GM19438 (cell line): ENCODE measurements at regions not wholly inside any gene's neighbourhood (a gene's known extent, or its start where the extent isn't known, plus 50 kb on each side); places are given as distances from the start of the nearest gene placed in this dataset.

ENCODE experiments used
- ATAC-seq: cut with Tn5 transposase; IDR thresholded peaks from one replicate; pipeline ENCODE4 v1.9.1; 2021; ENCODE audit warnings: low read depth; ENCODE audit not compliant: unreplicated experiment

DNA sequence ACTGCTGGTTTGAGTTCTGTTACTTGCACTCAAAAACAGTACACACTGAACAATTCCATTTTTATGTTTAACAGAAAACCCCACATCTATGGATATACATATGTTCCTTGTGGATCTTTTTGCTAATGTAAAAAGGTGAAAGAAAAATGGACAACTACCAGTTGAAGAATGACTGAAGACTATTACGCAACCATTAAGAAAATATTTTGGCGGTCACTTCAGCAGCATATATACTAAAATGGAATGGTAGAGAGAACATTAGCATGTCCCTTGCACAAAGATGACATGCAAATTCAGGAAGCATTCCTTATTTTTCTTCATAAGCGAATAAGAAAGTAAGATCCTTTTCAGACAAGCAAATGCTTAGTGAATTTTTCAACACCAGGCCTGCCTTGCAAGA is 84.6 kb upstream of the FMR1 start:
- no peak for ATAC-seq

DNA sequence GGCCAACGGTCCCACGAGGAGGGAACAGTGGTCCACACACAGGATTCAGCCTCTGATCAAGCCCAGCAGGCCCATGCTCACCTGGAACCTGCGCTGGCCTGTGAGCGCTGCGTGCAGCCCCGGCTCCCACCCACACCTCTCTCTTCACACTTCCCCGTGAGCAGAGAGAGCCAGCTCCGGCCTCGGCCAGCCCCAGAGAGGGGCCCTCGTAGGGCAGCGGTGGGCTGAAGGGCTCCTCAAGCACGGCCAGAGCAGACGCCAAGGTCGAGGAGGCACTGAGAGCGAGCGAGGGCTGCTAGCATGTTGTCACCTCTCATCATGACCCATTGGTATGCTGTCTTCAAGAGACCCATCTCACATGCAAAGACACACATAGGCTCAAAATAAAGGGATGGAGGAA is 83.0 kb upstream of the FMR1 start:
- no peak for ATAC-seq

DNA sequence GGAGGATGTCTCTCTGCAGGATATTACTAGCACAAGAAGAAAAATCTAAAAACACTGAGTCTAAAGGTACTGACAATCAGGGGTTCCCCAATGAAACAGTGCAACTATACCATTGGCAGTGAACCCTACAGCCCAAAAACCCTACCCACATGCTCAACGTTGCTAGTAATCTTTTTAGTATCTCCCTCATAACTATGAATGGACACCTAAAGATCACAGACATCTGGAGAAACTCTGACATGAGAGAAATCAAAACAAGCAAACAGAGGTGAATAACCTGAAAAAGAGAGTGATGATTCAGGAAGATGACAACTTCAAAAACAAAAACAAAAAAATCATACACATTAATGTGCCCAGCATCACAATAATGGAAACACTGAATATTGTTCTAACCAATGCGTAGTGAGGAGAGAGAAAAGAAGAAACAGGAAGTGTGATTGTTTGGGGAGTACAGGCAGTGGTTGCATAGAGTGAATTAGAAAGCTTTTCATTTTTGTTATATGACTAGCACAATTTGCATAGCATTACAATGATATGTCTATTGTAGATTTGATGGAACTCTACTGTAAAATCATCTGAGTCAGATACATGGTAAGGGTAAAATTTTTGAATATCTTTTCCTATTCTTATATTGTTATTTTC is 78.9 kb upstream of the FMR1 start:
- ATAC-seq, result no peak

DNA sequence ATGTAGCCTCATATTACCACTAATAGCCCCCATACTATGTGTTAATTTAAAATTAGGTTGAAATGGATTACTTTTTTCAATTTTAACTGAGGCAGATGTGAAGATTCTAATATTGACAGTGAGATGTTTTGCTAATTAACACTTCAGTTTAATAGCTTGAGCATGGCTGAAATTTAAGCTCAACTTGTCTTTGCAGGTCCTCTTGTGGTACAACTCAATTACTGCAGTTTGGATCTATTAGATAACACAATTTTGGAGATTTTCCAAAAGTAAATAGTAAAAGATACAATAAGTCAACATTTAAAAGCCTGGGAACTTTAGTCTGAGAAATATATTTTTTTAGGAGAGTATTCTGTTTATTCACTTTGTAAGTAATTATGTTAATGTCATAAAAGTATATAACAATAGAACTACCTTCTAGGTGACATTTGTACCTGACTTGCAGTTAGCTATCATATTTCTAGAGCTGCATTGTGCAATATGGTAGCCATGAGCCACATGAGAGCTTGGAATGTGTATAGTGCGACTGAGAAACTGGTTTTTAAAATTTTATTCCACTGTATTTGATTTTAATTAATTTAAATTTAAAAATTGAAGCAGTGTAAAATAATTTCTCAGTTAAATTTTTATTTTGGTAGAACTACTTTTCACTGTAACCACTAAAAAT is 73.1 kb upstream of the FMR1 start:
- ATAC-seq, result no peak

DNA sequence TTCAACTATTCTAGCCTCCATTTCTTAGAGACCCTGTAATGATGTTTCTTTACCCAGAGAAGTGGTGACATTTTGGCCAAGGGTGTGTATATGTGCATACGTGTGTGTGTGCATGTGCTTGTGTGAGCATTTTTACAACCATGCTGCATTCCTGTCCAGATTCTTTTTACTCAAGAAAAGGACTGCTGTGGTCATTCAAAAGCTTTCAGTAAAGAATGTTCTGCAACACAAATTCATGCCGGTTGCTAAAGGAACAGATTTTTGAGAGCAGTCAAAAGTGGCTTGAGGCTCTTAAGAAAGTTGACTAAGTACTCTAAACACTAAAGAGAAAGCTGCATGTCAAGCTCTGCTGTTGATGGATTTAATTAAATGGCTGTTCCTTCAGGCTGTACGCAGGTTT is 65.0 kb upstream of the FMR1 start:
- no peak for ATAC-seq

DNA sequence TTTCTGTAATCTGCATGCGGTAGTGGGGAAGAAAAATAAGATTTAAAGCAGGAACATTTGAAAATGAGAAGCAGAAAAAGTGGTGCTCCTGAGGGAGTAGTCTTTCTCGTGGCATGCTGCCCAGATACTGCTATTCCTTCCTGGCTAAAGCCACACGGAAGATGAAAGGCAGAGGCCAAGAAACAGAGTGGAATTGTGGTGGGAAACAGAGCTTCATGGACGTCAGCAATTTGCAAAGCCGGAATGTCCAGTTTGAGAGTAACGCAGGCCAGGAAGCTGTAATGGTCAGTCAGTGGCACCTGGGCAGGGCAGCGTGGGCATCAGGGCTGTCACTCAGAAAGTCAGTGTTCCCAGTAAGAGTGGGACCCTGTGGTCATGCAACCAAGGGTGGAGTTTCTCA is 63.7 kb upstream of the FMR1 start:
- no peak for ATAC-seq

DNA sequence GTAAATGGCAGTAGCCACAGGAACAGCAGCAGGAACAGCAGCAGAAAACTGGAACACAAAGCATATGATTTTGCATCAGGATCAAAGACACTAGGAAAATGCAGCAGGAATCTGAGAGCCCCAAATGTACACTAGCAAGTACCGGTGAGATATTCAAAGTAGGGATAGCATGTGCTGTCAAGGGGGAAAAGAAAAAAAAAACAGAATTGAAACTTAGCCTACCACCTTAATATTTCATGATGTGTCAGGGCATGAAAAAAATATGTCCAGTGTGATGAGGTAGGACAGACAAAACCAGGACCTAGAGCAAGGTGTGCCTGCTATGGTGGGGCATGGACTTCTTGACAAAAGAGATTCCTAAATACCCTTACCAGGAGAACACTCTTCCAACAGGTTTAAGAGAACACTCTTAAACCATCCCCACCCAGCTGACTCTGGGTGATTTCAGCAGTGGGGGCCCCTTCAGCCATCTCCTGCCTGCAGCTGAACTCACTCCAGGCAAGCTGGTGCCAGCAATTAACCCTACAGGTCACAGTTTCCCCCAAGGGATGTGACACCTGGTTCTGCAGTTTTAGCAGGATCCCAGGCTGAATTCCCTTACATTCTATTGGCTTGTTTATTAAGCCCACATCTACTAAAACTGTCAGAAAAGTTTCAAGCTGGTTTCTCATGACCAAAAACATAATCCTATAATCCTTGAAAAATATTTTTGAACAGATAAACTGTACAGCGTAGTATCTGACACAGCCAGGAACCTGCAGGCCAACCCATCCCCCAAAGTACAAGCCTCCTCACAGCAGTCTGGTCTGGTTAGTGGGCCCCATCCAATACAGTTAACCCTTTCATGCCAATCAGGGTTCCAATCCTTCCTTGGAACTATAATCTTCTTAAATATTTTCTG is 62.9 kb upstream of the FMR1 start:
- no peak for ATAC-seq

DNA sequence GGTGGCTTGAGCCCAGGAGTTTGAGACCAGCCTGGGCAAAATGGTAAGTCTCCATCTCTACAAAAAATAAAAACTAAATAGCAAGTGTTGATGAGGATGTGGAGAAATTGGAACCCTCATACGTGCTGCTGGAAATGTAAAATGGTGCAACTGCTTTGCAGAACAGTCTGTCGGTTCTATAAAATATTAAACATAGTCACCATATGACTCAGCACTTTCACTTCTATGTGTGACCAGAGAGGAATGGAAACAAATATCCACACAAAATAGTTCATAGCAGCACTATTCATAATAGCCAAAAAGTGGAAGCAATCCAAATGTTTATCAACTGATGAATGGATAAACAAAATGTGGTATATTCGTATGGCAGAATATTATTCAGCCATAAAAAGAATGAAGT is 60.8 kb upstream of the FMR1 start:
- ATAC-seq, result peak; percentile 76

DNA sequence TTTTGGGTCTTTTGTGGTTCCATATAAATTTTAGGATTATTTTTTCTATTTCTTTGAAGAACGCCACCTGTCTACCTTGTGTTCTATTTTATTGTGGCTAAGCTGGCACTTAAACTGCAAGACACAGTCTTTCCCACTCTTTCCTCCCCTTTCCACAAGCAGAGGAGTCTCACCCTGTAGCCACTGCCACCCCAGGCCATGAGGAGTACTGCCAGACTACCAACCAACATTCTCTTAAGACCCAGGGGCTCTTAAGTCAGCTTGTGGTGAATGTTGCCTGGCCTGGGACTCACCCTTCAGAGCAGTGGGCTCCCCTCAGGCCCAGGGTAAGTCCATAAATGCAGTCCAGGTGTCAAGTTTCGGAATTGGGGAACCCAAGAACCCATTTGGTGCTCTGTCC is 58.0 kb upstream of the FMR1 start:
- ATAC-seq, result no peak

DNA sequence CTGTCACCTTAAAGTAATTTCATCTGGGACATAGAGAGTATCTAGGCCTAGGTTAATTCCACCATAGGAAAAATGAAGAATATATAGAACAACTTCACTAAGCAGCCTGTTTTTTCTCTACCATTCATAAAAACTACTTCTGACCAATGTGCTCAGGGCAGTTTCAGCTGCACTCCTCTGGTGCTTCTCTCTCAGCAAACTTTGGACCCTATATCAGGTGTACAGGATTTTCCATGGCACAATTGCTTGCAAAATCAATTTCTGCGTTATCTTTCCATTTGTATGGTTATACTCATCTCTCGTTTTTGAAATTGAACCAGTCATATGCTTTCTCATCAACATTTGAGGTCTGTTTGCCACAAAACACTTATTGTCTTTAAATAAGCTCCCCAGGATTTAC is 52.1 kb upstream of the FMR1 start:
- ATAC-seq, result no peak
